ENCODE measurements at regions not wholly inside any gene's neighbourhood (a gene's known extent, or its start where the extent isn't known, plus 50 kb on each side); places are given as distances from the start of the nearest gene placed in this dataset.
"Not testable (repeated sequence)": the region's sequence is repeated elsewhere in the genome, so short reads cannot be mapped to it uniquely, and the experiment has no call there.

DNA sequence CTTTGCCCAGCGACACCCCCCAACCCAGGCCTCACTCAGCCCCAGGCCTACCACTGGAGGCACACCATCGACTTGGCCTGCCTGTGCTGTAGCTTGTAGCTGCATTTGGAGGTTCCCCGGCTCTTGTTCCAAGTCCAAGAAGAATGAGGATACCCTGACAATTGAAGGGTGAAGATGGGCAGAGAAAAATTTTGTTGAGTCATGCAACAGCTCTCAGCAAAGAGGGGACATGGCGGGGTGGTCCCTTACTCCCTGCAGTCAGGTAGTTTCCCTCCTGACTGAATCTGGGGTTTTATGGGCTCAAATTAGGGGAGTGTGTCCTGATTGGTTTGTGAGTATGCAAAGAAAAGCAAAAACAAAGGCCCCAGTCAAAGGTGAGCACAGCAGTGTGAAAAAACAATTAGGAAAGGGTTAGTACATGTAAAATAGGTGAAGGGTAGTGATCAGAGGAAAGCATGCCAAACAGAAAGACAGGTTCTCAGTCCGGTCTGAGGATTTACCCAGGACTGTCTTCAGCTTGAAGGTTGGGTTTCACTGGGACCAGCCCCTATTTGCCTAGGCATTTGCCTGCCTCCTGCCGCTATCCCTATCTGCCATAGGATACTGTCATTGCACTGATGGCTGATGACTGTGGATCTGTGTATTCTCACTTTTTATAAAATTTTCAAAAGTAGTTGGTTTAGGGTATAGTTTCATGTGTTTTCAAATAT lies 316.4 kb upstream of the RND3 start:
- Mint-ChIP-seq H3K4me1 (no peaks in the 10 kb centered on the region), H3K9me3 (peaks cover 3% of the 10 kb centered on the region), H3K27ac (no peak overlapping the region), H3K27me3 (no peaks in the 10 kb centered on the region), H3K36me3 (no peaks in the 10 kb centered on the region), H3K4me3 (no peak overlapping the region)
- no peak for DNase-seq (ENCODE audit: low spot score in 2 of 2)
- no peak for ATAC-seq (ENCODE audit: low read depth)

DNA sequence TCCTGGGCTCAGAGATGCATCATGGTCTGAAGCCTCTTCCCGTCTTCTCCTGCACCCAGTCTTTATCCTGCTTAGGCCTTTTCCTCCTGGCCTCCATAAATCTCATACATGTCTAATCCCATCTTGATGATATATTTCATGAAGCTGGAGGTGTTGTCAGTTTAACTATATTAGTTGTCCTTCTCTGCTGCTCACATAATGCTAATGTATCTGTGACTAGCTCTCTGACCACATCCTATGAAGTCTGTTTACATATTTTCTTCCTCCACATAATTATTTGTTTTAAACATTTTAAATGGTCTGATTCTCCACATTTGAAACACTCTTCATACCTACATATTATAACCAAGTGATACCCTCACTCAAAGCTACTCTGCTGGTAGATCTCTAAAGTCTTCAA lies 315.2 kb upstream of the RND3 start:
- Mint-ChIP-seq H3K36me3 (no peaks in the 10 kb centered on the region), H3K9me3 (peaks cover 3% of the 10 kb centered on the region), H3K27ac (no peak overlapping the region), H3K27me3 (no peaks in the 10 kb centered on the region), H3K4me3 (no peak overlapping the region), H3K4me1 (no peaks in the 10 kb centered on the region)
- DNase-seq (ENCODE audit: low spot score in 2 of 2) (no peak), ATAC-seq (ENCODE audit: low read depth) (no peak)

- DNase-seq (ENCODE audit: low spot score in 2 of 2); ATAC-seq (ENCODE audit: low read depth); H3K4me1 Mint-ChIP-seq; H3K4me3 Mint-ChIP-seq; H3K36me3 Mint-ChIP-seq; H3K27me3 Mint-ChIP-seq; H3K9me3 Mint-ChIP-seq; H3K27ac Mint-ChIP-seq: not testable (repeated sequence)
These were observed 308.8 kb upstream of the RND3 start for GRCh38 chr2:150796236-150796635.

DNA sequence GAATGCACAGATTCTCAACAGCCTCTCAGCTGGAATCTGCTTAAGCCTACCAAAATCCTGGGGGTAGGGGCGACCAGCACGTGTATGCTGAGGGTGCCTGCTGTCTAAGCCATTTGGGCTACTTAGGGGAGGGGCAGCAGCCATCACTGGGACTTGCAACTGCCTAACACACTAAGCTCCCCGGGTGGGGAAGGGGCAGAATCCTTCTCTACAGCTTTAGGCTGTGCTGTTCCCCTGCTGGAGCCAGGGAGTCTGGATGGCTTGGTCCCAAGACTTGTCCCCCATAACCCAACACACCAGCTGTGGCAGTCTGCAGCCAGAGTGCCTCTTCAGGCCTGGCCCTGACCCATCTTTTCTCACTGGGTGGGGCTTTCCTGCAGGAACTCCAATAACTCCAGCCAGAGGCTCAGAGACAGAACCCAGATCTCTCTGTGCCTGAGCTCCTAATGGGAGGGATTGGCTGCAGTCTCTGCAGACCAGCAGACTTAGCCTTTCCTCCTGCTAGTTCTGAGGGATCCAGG lies 305.4 kb upstream of the RND3 start:
- peaks cover 2% of the 10 kb centered on the region for H3K9me3 Mint-ChIP-seq
- no peaks in the 10 kb centered on the region for H3K36me3 Mint-ChIP-seq
- no peak overlapping the region for H3K27ac Mint-ChIP-seq
- ATAC-seq (ENCODE audit: low read depth), result no peak
- DNase-seq (ENCODE audit: low spot score in 2 of 2), result no peak
- H3K4me3 Mint-ChIP-seq, result no peak overlapping the region
- H3K27me3 Mint-ChIP-seq, result no peaks in the 10 kb centered on the region
- no peaks in the 10 kb centered on the region for H3K4me1 Mint-ChIP-seq

DNA sequence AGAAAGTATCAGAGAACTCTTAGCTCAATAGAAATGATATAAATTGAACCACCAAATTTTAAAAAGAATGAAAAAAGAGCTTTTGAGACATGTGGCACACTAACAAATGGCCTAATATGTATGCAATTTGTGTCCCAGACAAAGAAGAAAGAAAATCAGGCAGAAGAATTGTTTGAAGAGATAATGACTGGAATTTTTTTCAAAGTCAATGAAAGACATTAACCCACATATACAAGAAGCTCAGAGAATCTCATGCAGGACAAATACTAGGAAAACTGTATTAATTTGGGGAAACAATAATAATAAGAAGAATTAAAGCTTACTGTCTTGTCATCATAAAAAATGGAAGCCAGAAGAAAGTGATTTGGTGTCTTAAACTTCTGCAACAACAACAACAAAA lies 304.1 kb upstream of the RND3 start:
- Mint-ChIP-seq H3K9me3 (peaks cover 2% of the 10 kb centered on the region), H3K27me3 (no peaks in the 10 kb centered on the region), H3K4me3 (no peak overlapping the region), H3K27ac (no peak overlapping the region), H3K4me1 (no peaks in the 10 kb centered on the region), H3K36me3 (no peaks in the 10 kb centered on the region)
- ATAC-seq (ENCODE audit: low read depth) (no peak), DNase-seq (ENCODE audit: low spot score in 2 of 2) (no peak)

GRCh38 chr2:150789376-150789905 lies 302.0 kb upstream of the RND3 start:
- ATAC-seq (ENCODE audit: low read depth), result no peak

DNA sequence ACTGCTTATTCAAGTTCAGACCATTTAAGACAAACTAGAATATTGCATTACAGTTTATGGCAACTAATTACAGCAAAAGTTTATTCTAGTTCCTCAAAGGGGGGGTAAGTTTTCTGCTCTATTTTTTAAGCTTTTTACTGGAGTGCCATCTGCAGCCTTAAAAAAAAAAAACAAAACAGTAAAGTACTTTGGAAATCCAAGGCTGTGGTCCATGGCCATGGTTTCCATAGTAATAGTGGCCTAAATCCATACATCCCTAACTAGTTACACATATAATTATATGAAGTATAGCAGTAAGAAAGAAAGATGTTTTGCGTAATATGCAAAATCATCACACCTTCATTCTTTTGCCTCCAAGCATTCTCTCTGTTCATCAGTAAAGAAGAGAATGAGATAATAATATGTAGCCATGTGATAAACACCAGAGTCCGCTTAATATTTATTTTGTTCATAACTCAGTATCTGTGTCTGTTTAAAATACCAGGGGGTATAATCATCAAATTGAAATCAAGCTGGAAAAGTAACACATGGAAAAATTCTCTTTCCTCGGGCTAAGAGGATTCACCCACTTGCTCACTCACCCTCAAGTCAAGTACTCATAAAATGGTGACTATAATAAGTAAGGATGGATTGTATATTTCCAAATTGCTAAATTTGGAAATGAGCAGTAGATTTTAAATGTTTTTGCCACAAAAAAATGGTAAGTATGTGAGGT lies 301.1 kb upstream of the RND3 start:
- Mint-ChIP-seq H3K27ac (no peak overlapping the region), H3K27me3 (no peaks in the 10 kb centered on the region), H3K4me1 (no peaks in the 10 kb centered on the region), H3K9me3 (peaks cover 2% of the 10 kb centered on the region), H3K36me3 (no peaks in the 10 kb centered on the region), H3K4me3 (no peak overlapping the region)
- DNase-seq (ENCODE audit: low spot score in 2 of 2) (no peak), ATAC-seq (ENCODE audit: low read depth) (no peak)

More at GRCh38 chr2:150789376-150789905, 302.0 kb upstream of the RND3 start:
- Mint-ChIP-seq H3K4me1 (no peaks in the 10 kb centered on the region), H3K9me3 (peaks cover 2% of the 10 kb centered on the region), H3K4me3 (no peak overlapping the region), H3K36me3 (no peaks in the 10 kb centered on the region), H3K27me3 (no peaks in the 10 kb centered on the region), H3K27ac (no peak overlapping the region)
- no peak for DNase-seq (ENCODE audit: low spot score in 2 of 2)

GRCh38 chr2:150787353-150788093 lies 300.1 kb upstream of the RND3 start:
- H3K4me1 Mint-ChIP-seq, result no peaks in the 10 kb centered on the region
- no peak for DNase-seq (ENCODE audit: low spot score in 2 of 2)
- H3K36me3 Mint-ChIP-seq, result no peaks in the 10 kb centered on the region
- H3K9me3 Mint-ChIP-seq, result peaks cover 2% of the 10 kb centered on the region
- no peaks in the 10 kb centered on the region for H3K27me3 Mint-ChIP-seq
- no peak overlapping the region for H3K27ac Mint-ChIP-seq
- no peak for ATAC-seq (ENCODE audit: low read depth)
- no peak overlapping the region for H3K4me3 Mint-ChIP-seq

- H3K27ac Mint-ChIP-seq, result no peak overlapping the region
- no peaks in the 10 kb centered on the region for H3K36me3 Mint-ChIP-seq
- no peak for DNase-seq (ENCODE audit: low spot score in 2 of 2)
- H3K9me3 Mint-ChIP-seq, result no peaks in the 10 kb centered on the region
- no peak overlapping the region for H3K4me3 Mint-ChIP-seq
- H3K27me3 Mint-ChIP-seq, result no peaks in the 10 kb centered on the region
- no peaks in the 10 kb centered on the region for H3K4me1 Mint-ChIP-seq
- no peak for ATAC-seq (ENCODE audit: low read depth)
These were observed 296.9 kb upstream of the RND3 start for GRCh38 chr2:150784389-150784788.

DNA sequence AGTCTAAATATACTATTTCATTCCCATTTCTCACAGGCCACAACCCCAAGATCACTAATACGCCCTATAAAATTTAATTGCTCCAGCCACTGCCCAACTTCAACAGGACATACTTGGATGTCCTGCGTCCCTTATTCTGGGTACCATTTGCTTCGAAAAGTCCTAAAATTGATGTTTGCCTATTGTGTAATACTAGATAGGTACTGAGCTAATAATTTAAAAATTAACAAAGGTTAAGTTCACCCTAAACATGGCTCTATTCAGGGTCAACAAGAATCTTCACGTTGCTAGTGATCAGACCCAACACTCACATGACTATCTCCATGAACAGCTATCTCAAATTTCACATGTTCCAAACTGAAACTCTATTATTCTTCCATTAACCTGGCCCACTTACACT lies 296.4 kb upstream of the RND3 start:
- DNase-seq (ENCODE audit: low spot score in 2 of 2), result no peak
- no peaks in the 10 kb centered on the region for H3K27me3 Mint-ChIP-seq
- ATAC-seq (ENCODE audit: low read depth), result no peak
- no peaks in the 10 kb centered on the region for H3K4me1 Mint-ChIP-seq
- no peaks in the 10 kb centered on the region for H3K9me3 Mint-ChIP-seq
- H3K36me3 Mint-ChIP-seq, result no peaks in the 10 kb centered on the region
- H3K27ac Mint-ChIP-seq, result no peak overlapping the region
- no peak overlapping the region for H3K4me3 Mint-ChIP-seq

- Mint-ChIP-seq H3K36me3 (no peaks in the 10 kb centered on the region), H3K27ac (no peak overlapping the region), H3K4me3 (no peak overlapping the region), H3K9me3 (no peaks in the 10 kb centered on the region), H3K4me1 (no peaks in the 10 kb centered on the region), H3K27me3 (no peaks in the 10 kb centered on the region)
- ATAC-seq (ENCODE audit: low read depth) (no peak), DNase-seq (ENCODE audit: low spot score in 2 of 2) (no peak)
These were observed 295.5 kb upstream of the RND3 start for GRCh38 chr2:150783015-150783414.

- Mint-ChIP-seq H3K27ac (no peak overlapping the region), H3K27me3 (no peaks in the 10 kb centered on the region), H3K4me3 (no peak overlapping the region), H3K36me3 (no peaks in the 10 kb centered on the region), H3K9me3 (no peaks in the 10 kb centered on the region), H3K4me1 (no peaks in the 10 kb centered on the region)
- no peak for DNase-seq (ENCODE audit: low spot score in 2 of 2)
- ATAC-seq (ENCODE audit: low read depth), result no peak
These were observed 295.1 kb upstream of the RND3 start for GRCh38 chr2:150782613-150783012.

DNA sequence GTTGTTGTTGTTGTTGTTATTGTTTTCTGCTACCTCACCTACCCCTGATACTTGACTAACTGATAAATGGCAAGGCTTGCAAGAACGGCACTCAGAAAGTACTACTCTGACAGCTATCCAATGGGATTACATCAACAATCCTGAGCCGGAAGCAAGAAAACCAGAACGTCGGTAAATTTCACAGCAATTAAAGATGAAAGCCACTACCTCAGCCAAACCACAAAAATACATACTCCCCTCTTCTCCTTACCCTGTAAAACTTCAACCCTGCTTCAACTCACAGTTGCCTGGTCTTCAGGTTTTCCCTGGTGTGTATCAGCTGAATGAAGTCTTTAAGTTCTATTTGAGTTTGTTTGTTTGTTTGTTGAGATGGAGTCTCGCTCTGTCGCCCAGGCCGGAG lies 293.7 kb upstream of the RND3 start:
- no peak for DNase-seq (ENCODE audit: low spot score in 2 of 2)
- no peaks in the 10 kb centered on the region for H3K4me1 Mint-ChIP-seq
- ATAC-seq (ENCODE audit: low read depth), result no peak
- no peak overlapping the region for H3K4me3 Mint-ChIP-seq
- H3K9me3 Mint-ChIP-seq, result no peaks in the 10 kb centered on the region
- no peaks in the 10 kb centered on the region for H3K36me3 Mint-ChIP-seq
- no peak overlapping the region for H3K27ac Mint-ChIP-seq
- H3K27me3 Mint-ChIP-seq, result no peaks in the 10 kb centered on the region

- no peaks in the 10 kb centered on the region for H3K4me1 Mint-ChIP-seq
- no peaks in the 10 kb centered on the region for H3K36me3 Mint-ChIP-seq
- DNase-seq (ENCODE audit: low spot score in 2 of 2), result no peak
- no peak for ATAC-seq (ENCODE audit: low read depth)
- no peaks in the 10 kb centered on the region for H3K27me3 Mint-ChIP-seq
- no peaks in the 10 kb centered on the region for H3K9me3 Mint-ChIP-seq
- no peak overlapping the region for H3K27ac Mint-ChIP-seq
- H3K4me3 Mint-ChIP-seq, result no peak overlapping the region
These were observed 291.4 kb upstream of the RND3 start for GRCh38 chr2:150778828-150779227.

Data from memory B cell (primary cell).